ENCODE measurements at regions not wholly inside any gene's neighbourhood (a gene's known extent, or its start where the extent isn't known, plus 50 kb on each side); places are given as distances from the start of the nearest gene placed in this dataset.
A peak's percentile ranks its signal among the peaks of the same experiment; 100 is the strongest.

DNA sequence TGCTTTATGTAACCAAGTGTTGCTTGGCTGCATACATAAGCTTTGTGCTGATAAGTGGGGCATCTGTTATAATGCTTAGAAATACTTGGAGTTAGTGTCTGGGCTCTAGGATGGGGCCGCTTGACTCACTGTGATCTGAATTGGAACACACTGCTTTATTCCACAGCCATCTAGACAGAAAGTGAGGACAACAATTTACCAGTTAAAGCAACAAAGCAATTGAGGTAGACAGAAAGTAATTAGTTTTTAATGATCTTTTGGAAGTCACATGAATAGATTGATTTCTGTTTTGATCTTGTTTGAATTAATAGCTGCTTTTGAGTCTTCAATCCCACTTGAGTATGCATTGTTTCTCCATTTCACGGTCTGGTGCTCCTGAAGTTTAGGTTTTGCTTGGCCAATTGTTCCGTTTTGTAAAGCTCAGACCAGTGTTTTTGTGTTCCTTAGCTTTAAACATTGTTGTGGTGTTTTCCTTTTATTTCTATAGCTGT lies 157.5 kb downstream of the TRMT11 start:
- Histone ChIP-seq H3K4me1 (ENCODE audit: control insufficient read depth in 1 of 2, insufficient read depth in 2 of 2, low read length in 2 of 2) (peaks cover 0 to 3% of the 10 kb centered on the region in 2 donors), H3K9me3 (ENCODE audit: control insufficient read depth in 1 of 2, low read length in 2 of 2) (no peaks in the 10 kb centered on the region), H3K27me3 (ENCODE audit: control insufficient read depth in 1 of 2, insufficient read depth in 2 of 2, low read length in 2 of 2) (no peaks in the 10 kb centered on the region), H3K9ac (ENCODE audit: low read depth in 1 of 2, low read length in 2 of 2) (no peak overlapping the region), H3K36me3 (ENCODE audit: control insufficient read depth in 1 of 2, insufficient read depth in 2 of 2, low read length in 2 of 2) (no peaks in the 10 kb centered on the region), H3K27ac (ENCODE audit: low read depth, low read length) (no peak overlapping the region), H3K4me3 (ENCODE audit: low read depth in 1 of 2, low read length in 2 of 2) (no peak overlapping the region)

DNA sequence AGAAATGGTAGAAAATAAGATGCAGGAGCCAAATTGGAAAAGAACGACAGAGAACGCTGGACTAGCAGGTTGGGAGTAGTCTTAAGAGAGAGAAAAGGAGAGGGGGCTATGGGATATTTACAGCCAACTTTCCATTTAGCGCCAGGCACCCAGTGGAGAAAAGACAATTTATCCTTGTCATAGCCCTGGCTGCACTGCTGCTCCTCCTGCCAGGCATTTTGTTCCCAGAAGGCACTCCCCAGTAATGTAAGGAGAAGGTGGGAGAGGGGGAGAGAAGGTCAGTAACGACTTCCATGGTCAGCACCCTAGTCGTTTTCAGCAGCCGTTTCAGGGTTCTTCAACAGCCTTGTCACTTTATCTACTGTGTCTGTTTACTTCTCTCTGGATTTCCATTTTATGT lies 159.0 kb downstream of the TRMT11 start:
- no peaks in the 10 kb centered on the region for H3K27me3 ChIP-seq (ENCODE audit: control insufficient read depth in 1 of 2, insufficient read depth in 2 of 2, low read length in 2 of 2)
- no peak overlapping the region for H3K27ac ChIP-seq (ENCODE audit: low read depth, low read length)
- H3K4me1 ChIP-seq (ENCODE audit: control insufficient read depth in 1 of 2, insufficient read depth in 2 of 2, low read length in 2 of 2): peaks cover 3 to 9% of the 10 kb centered on the region in 2 donors
- no peak overlapping the region for H3K9ac ChIP-seq (ENCODE audit: low read depth in 1 of 2, low read length in 2 of 2)
- no peaks in the 10 kb centered on the region for H3K9me3 ChIP-seq (ENCODE audit: control insufficient read depth in 1 of 2, low read length in 2 of 2)
- H3K4me3 ChIP-seq (ENCODE audit: low read depth in 1 of 2, low read length in 2 of 2): no peak overlapping the region
- H3K36me3 ChIP-seq (ENCODE audit: control insufficient read depth in 1 of 2, insufficient read depth in 2 of 2, low read length in 2 of 2): no peaks in the 10 kb centered on the region

GRCh38 chr6:126147291-126147815 lies 161.0 kb downstream of the TRMT11 start:
- H3K27me3 ChIP-seq (ENCODE audit: control insufficient read depth in 1 of 2, insufficient read depth in 2 of 2, low read length in 2 of 2): no peaks in the 10 kb centered on the region
- no peaks in the 10 kb centered on the region for H3K9me3 ChIP-seq (ENCODE audit: control insufficient read depth in 1 of 2, low read length in 2 of 2)
- no peak overlapping the region for H3K9ac ChIP-seq (ENCODE audit: low read depth in 1 of 2, low read length in 2 of 2)
- H3K4me3 ChIP-seq (ENCODE audit: low read depth in 1 of 2, low read length in 2 of 2): no peak overlapping the region
- H3K4me1 ChIP-seq (ENCODE audit: control insufficient read depth in 1 of 2, insufficient read depth in 2 of 2, low read length in 2 of 2): peaks cover 3 to 9% of the 10 kb centered on the region in 2 donors
- no peaks in the 10 kb centered on the region for H3K36me3 ChIP-seq (ENCODE audit: control insufficient read depth in 1 of 2, insufficient read depth in 2 of 2, low read length in 2 of 2)
- H3K27ac ChIP-seq (ENCODE audit: low read depth, low read length): no peak overlapping the region

GRCh38 chr6:126148853-126149252 lies 162.5 kb downstream of the TRMT11 start:
- H3K4me3 ChIP-seq (ENCODE audit: low read depth in 1 of 2, low read length in 2 of 2): no peak overlapping the region

GRCh38 chr6:126152372-126152745 lies 166.0 kb downstream of the TRMT11 start:
- Histone ChIP-seq H3K9me3 (ENCODE audit: control insufficient read depth in 1 of 2, low read length in 2 of 2) (no peaks in the 10 kb centered on the region), H3K4me1 (ENCODE audit: control insufficient read depth in 1 of 2, insufficient read depth in 2 of 2, low read length in 2 of 2) (peaks cover 3 to 9% of the 10 kb centered on the region in 2 donors), H3K27me3 (ENCODE audit: control insufficient read depth in 1 of 2, insufficient read depth in 2 of 2, low read length in 2 of 2) (no peaks in the 10 kb centered on the region), H3K9ac (ENCODE audit: low read depth in 1 of 2, low read length in 2 of 2) (no peak overlapping the region), H3K27ac (ENCODE audit: low read depth, low read length) (no peak overlapping the region), H3K4me3 (ENCODE audit: low read depth in 1 of 2, low read length in 2 of 2) (no peak overlapping the region), H3K36me3 (ENCODE audit: control insufficient read depth in 1 of 2, insufficient read depth in 2 of 2, low read length in 2 of 2) (no peaks in the 10 kb centered on the region)

More at GRCh38 chr6:126148853-126149252, 162.5 kb downstream of the TRMT11 start:
- H3K4me1 ChIP-seq (ENCODE audit: control insufficient read depth in 1 of 2, insufficient read depth in 2 of 2, low read length in 2 of 2): peaks cover 3 to 9% of the 10 kb centered on the region in 2 donors
- no peak overlapping the region for H3K27ac ChIP-seq (ENCODE audit: low read depth, low read length)
- H3K36me3 ChIP-seq (ENCODE audit: control insufficient read depth in 1 of 2, insufficient read depth in 2 of 2, low read length in 2 of 2): no peaks in the 10 kb centered on the region
- H3K27me3 ChIP-seq (ENCODE audit: control insufficient read depth in 1 of 2, insufficient read depth in 2 of 2, low read length in 2 of 2): no peaks in the 10 kb centered on the region
- H3K9me3 ChIP-seq (ENCODE audit: control insufficient read depth in 1 of 2, low read length in 2 of 2): no peaks in the 10 kb centered on the region
- H3K9ac ChIP-seq (ENCODE audit: low read depth in 1 of 2, low read length in 2 of 2): no peak overlapping the region

DNA sequence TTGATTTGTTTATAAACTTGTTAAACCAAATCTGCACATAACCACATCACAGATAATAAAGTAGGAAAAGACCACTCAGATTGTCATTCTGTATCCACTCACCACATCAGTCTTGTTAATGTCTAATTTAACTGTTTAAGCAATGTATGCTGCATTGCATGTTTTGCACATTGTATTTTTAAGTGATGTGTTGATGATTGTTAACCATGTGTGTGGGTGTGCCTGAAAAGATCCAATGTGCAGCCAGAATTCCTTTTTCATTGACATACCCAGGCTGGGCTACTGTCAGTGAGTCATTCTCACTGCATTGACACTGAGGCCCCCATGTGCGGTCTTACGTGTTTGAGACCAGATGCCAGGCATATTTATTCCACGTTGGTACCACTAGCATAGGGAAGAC lies 167.3 kb downstream of the TRMT11 start:
- Histone ChIP-seq H3K9ac (ENCODE audit: low read depth in 1 of 2, low read length in 2 of 2) (no peak overlapping the region), H3K4me3 (ENCODE audit: low read depth in 1 of 2, low read length in 2 of 2) (no peak overlapping the region), H3K36me3 (ENCODE audit: control insufficient read depth in 1 of 2, insufficient read depth in 2 of 2, low read length in 2 of 2) (no peaks in the 10 kb centered on the region), H3K9me3 (ENCODE audit: control insufficient read depth in 1 of 2, low read length in 2 of 2) (no peaks in the 10 kb centered on the region), H3K27me3 (ENCODE audit: control insufficient read depth in 1 of 2, insufficient read depth in 2 of 2, low read length in 2 of 2) (no peaks in the 10 kb centered on the region), H3K27ac (ENCODE audit: low read depth, low read length) (no peak overlapping the region), H3K4me1 (ENCODE audit: control insufficient read depth in 1 of 2, insufficient read depth in 2 of 2, low read length in 2 of 2) (peaks cover 3 to 6% of the 10 kb centered on the region in 2 donors)

DNA sequence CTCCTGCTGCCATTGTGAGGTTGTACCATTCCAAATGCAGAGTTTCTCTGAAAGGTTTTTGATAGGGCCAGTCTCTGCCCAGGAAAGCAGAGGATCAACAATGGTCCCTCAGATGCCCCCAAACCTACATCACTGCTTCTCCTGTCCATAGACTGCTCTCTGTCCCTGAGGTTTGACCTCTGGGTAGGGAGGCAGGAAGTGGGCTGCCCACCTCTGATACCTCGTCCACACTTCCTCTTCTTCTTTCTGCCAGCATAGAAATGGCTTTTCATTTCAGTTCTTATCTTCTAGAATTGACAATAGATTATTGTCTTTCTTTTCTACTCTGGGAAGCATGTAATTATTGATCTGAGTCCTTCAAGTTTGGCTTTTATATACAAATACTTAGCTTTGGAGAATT lies 170.6 kb downstream of the TRMT11 start:
- H3K36me3 ChIP-seq (ENCODE audit: control insufficient read depth in 1 of 2, insufficient read depth in 2 of 2, low read length in 2 of 2): no peaks in the 10 kb centered on the region
- H3K4me3 ChIP-seq (ENCODE audit: low read depth in 1 of 2, low read length in 2 of 2): no peak overlapping the region
- no peak overlapping the region for H3K27ac ChIP-seq (ENCODE audit: low read depth, low read length)
- no peaks in the 10 kb centered on the region for H3K4me1 ChIP-seq (ENCODE audit: control insufficient read depth in 1 of 2, insufficient read depth in 2 of 2, low read length in 2 of 2)
- no peaks in the 10 kb centered on the region for H3K27me3 ChIP-seq (ENCODE audit: control insufficient read depth in 1 of 2, insufficient read depth in 2 of 2, low read length in 2 of 2)
- H3K9me3 ChIP-seq (ENCODE audit: control insufficient read depth in 1 of 2, low read length in 2 of 2): no peaks in the 10 kb centered on the region
- H3K9ac ChIP-seq (ENCODE audit: low read depth in 1 of 2, low read length in 2 of 2): no peak overlapping the region

GRCh38 chr6:126167726-126168125 lies 172.2 kb upstream of the CENPW start:
- Histone ChIP-seq H3K9me3 (ENCODE audit: control insufficient read depth in 1 of 2, low read length in 2 of 2) (no peaks in the 10 kb centered on the region), H3K27ac (ENCODE audit: low read depth, low read length) (no peak overlapping the region), H3K4me3 (ENCODE audit: low read depth in 1 of 2, low read length in 2 of 2) (no peak overlapping the region), H3K36me3 (ENCODE audit: control insufficient read depth in 1 of 2, insufficient read depth in 2 of 2, low read length in 2 of 2) (no peaks in the 10 kb centered on the region), H3K4me1 (ENCODE audit: control insufficient read depth in 1 of 2, insufficient read depth in 2 of 2, low read length in 2 of 2) (peaks cover 0 to 7% of the 10 kb centered on the region in 2 donors), H3K27me3 (ENCODE audit: control insufficient read depth in 1 of 2, insufficient read depth in 2 of 2, low read length in 2 of 2) (no peaks in the 10 kb centered on the region), H3K9ac (ENCODE audit: low read depth in 1 of 2, low read length in 2 of 2) (no peak overlapping the region)

DNA sequence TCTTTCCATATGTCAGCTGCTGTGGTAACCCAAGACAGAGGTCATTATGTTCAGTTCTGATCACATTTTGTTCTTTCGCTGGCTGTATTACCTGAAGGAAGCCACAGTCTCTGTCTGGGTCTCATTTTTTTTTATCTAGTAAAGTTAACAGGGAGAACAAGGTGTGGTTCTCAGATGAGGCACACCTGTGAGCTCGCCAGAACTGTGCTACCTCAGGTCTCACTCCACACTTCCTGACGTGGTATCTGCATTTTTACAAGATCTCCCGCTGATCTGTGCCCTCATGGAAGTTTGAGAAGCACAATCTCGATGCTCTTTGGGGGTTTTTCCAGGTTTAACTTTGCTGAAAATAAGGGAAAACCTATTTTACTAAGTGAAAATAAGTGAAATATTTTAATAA lies 169.5 kb upstream of the CENPW start:
- Histone ChIP-seq H3K9ac (ENCODE audit: low read depth in 1 of 2, low read length in 2 of 2) (no peak overlapping the region), H3K9me3 (ENCODE audit: control insufficient read depth in 1 of 2, low read length in 2 of 2) (no peaks in the 10 kb centered on the region), H3K4me1 (ENCODE audit: control insufficient read depth in 1 of 2, insufficient read depth in 2 of 2, low read length in 2 of 2) (peaks cover 0 to 7% of the 10 kb centered on the region in 2 donors), H3K36me3 (ENCODE audit: control insufficient read depth in 1 of 2, insufficient read depth in 2 of 2, low read length in 2 of 2) (no peaks in the 10 kb centered on the region), H3K27ac (ENCODE audit: low read depth, low read length) (no peak overlapping the region), H3K27me3 (ENCODE audit: control insufficient read depth in 1 of 2, insufficient read depth in 2 of 2, low read length in 2 of 2) (no peaks in the 10 kb centered on the region), H3K4me3 (ENCODE audit: low read depth in 1 of 2, low read length in 2 of 2) (peak overlapping the region in 1 of 2 donors; percentile 46)

DNA sequence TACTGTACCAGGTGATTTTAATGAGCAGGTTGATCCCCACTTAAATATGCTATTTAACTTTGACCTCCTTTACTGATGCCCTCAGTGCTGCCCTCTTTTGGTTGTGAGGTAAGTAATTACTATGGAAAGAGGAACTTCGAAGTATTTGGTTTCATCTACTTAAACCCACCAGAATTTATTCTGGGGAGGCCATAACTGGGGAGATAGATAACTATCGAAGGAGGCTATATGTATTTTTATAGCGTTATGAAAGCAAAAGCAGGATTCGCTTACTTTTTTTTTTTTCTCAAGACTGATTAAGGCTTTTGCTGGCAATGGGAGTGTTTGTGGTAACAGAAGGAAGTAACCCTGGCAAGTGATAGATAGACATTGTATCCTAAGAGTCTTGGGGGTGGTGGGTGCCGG lies 168.9 kb upstream of the CENPW start:
- no peak overlapping the region for H3K27ac ChIP-seq (ENCODE audit: low read depth, low read length)
- H3K36me3 ChIP-seq (ENCODE audit: control insufficient read depth in 1 of 2, insufficient read depth in 2 of 2, low read length in 2 of 2): no peaks in the 10 kb centered on the region
- peak overlapping the region in 1 of 2 donors; percentile 46 for H3K4me3 ChIP-seq (ENCODE audit: low read depth in 1 of 2, low read length in 2 of 2)
- H3K4me1 ChIP-seq (ENCODE audit: control insufficient read depth in 1 of 2, insufficient read depth in 2 of 2, low read length in 2 of 2): peaks cover 0 to 7% of the 10 kb centered on the region in 2 donors
- H3K9me3 ChIP-seq (ENCODE audit: control insufficient read depth in 1 of 2, low read length in 2 of 2): no peaks in the 10 kb centered on the region
- H3K9ac ChIP-seq (ENCODE audit: low read depth in 1 of 2, low read length in 2 of 2): no peak overlapping the region
- no peaks in the 10 kb centered on the region for H3K27me3 ChIP-seq (ENCODE audit: control insufficient read depth in 1 of 2, insufficient read depth in 2 of 2, low read length in 2 of 2)

DNA sequence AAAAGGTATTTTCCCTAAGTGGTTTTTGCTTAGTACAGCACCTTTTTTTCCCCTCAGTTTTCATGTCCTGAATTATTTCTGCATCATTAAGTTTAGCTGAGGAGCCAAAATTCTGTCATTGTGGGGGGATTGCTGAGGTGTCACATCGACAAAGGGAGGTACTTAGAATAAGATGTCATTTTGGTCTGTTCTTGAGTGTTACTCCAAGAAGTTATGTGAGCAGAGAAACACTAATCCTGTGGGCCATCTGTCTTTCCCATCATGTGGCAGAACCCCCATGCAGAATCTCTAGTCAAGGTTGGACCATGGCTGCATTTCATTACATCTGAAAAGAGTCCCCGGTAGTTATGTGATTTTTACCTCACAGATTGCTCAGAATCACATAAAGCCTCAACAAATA lies 167.8 kb upstream of the CENPW start:
- peaks cover 0 to 7% of the 10 kb centered on the region in 2 donors for H3K4me1 ChIP-seq (ENCODE audit: control insufficient read depth in 1 of 2, insufficient read depth in 2 of 2, low read length in 2 of 2)
- no peak overlapping the region for H3K4me3 ChIP-seq (ENCODE audit: low read depth in 1 of 2, low read length in 2 of 2)
- no peaks in the 10 kb centered on the region for H3K27me3 ChIP-seq (ENCODE audit: control insufficient read depth in 1 of 2, insufficient read depth in 2 of 2, low read length in 2 of 2)
- no peaks in the 10 kb centered on the region for H3K36me3 ChIP-seq (ENCODE audit: control insufficient read depth in 1 of 2, insufficient read depth in 2 of 2, low read length in 2 of 2)
- H3K27ac ChIP-seq (ENCODE audit: low read depth, low read length): no peak overlapping the region
- no peak overlapping the region for H3K9ac ChIP-seq (ENCODE audit: low read depth in 1 of 2, low read length in 2 of 2)
- no peaks in the 10 kb centered on the region for H3K9me3 ChIP-seq (ENCODE audit: control insufficient read depth in 1 of 2, low read length in 2 of 2)
